T-helper 9 cell (primary cell): ENCODE measurements at regions not wholly inside any gene's neighbourhood (a gene's known extent, or its start where the extent isn't known, plus 50 kb on each side); places are given as distances from the start of the nearest gene placed in this dataset.

Source experiments
- DNase-seq: peaks from one replicate; pipeline ENCODE4 v3.0.0-alpha.2; 2020

DNA sequence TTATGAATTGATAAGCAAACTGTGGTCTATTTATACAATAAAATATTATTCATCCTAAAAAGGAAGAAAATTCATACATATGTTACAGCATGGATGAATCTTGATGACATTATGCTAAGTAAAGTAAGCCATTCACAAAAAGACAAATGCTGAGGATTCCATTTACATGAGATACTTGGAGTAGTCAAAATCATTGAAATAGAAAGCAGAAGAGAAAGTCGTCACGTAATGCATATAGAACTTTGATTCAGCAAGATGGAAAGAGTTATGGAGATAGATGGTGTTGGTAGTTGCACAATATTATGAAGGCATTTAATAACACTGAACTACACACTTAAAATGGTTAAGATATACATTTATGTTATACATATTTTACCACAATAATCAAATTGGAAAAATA, 309.7 kb upstream of the KLF6 start:
- no peak for DNase-seq

DNA sequence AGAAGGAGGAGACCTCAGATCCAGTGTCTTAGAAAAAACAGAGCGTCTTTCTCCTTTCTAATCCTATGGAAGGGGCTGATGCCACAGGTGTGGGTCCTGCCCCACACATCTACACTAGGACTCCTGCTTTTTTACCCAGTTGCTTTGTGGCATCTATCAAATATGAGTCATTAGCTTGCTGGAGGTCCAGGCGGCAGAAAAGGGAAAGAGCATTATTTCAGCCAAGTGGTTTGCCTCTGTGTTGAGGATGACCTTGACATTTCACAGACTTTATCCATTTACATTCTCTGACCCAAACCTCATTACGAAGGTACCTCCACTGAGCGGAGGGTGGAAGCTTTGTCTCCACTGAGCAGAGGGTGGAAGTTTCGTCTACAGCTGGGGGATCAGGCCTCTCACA, 308.4 kb upstream of the KLF6 start:
- no peak for DNase-seq

DNA sequence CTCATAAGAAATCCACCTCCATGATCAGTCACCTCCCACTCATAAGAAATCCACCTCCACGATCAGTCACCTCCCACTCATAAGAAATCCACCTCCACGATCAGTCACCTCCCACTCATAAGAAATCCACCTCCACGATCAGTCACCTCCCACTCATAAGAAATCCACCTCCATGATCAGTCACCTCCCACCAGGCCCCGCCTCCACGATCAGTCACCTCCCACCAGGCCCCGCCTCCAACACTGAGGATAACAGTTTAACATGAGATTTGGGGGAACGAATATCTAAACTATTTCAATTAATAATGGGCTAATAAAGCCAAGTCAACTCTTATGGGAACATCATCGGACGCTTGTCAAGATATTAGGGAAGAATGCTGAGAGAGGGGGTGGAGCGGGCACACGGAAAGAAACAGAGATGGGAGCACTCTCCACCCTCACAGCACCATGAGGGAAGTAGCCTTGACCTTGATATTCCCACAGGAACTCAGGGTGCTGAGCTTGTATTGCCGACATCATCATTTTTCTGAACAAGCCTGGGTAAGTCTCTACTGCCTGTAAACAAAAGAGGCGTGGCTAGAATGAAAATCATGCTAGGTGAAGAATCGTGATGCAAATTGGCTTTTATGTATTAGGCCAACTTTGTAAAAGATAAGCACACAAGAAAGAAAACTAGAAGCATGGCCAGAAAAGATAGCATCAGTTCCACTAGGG, 303.5 kb upstream of the KLF6 start:
- no peak for DNase-seq

DNA sequence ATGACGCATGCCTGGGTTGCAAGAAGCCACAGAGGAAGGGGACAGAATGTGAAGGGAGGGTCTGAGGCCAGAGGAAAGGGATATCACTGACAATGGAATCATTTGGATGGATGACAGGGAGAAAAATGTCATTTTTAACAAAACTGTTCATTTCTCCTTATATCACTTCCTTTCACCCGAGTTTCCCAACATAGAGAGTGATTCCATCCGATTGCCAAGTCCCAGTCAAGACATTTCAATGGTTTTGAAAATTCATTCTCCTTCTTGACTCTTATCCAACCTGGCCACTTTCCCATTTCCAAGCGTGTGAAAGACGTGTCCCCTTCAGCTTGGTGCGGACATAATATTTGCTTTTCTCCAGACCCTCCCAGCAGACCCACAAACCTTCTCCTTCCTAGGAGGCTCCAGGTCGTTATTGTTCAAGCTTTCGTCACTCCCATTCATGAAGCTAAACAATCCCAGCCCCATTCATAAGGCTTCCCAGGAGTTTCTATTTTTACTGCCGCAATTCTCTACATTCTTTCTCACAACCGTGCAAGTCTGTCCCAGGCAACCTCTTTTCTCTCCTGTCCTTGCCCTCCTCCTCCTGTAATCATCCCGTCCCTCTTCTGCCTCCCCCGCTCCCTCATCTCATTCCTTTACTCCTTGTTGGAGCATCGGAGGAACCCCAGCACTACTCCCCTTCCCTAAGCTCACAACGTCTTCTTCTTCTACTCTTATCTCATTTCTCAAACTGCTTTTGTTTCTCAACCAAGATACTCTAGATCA, 301.3 kb upstream of the KLF6 start:
- DNase-seq, result no peak

DNA sequence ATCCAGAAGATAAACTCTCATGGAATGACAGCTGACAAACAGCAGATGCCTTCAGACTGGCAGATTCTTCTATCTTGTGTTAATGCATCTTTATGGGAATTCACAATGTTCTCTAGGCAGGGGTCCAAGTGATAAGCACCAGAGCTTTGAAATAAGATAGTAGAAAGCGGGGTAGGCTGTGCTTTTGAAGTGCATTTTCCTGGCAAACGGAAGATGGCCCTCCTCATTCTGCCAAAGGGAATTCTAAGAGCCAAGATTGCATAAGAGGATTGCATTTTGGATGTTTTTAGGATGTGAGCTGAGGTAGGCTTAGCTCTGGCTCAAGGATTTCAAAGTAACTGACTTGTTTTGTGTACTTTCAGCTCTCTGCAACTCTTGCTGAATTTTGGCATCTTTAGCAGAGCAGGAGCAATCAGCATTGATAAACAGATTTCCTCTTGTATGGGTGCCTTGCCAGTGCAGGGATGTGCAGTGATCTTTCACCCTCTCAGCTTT, 298.5 kb upstream of the KLF6 start:
- no peak for DNase-seq

DNA sequence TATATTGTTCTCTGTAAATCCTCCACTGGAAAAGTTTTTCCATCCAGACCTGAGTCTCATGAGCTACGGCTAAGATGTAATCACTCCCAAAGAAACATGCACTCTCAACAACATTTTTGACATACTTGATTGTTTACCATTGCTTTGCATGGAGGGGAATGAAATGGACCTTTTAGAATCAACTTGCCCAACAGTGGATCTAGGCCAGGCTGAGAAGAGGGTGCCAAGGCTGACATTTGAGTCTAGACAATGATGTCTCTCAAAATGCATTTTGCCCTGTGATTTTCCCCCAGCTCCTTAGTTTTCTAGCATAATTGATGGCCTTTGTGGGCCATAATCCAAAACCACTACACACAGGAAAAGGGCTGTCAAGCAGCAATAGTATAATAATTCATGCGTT, 297.9 kb upstream of the KLF6 start:
- DNase-seq, result no peak

DNA sequence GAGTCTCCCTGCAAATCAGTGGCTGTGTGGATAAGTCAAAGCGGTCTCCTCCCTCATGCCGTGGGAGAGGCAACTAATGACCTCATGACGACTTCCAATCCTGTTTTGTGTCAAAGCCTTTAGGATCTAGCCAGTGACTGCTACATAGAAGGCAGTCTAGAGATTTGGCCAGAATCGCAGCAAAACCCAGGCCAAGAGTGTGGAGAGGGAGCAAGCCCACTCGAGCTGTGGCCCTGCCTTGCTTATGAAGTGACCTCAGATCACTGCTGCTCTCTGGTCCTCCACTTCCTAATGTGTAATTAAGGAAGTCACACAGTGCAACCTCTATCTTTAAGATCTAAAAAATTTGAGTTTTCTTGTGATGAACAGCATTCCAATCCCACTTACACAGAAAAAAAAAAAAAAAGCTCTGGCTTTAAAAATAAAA, 296.7 kb upstream of the KLF6 start:
- no peak for DNase-seq

DNA sequence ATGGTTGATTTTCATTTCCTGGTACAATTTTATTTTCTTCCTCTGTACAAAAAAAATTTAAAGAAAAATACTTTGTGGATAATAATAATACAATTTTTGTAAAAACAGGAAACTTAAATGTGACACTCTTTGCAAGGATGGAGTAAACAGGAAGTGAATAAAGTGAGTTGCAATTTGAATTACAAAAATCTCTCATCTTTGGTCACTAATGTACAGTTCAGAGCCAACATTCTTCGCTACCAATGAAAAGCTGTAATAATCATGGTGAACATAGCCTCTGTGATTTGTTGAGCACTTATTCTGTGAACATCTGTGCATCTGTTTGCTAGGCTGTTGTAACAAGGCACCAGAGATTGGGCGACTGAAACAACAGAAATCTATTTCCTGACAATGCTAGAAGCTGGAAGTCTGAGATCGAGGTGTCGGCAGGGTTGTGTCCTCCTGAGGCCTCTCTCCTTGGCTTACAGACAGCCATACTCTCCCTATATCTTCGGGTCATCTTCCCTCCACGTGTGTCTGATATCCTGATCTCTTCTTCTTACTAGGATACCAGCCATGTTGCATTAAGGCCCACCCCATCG, 295.3 kb upstream of the KLF6 start:
- DNase-seq, result no peak

DNA sequence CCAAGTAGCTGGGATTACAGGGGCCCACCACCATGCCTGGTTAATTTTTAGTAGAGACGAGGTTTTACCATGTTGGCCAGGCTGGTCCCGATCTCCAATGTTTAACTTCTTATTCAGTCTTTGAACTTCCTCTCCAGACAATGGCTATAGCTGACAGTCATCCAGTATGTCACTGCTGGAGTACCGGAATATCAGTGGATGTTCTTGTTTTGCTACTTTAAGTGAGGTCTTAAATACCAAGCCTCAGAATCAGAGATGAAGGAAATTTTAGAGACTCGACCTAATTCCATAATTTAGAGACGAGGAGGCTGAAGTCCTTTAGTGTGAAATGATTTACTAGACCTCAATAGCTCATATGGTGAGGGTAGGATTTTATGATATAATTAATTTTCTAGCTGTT, 294.8 kb upstream of the KLF6 start:
- DNase-seq, result no peak

DNA sequence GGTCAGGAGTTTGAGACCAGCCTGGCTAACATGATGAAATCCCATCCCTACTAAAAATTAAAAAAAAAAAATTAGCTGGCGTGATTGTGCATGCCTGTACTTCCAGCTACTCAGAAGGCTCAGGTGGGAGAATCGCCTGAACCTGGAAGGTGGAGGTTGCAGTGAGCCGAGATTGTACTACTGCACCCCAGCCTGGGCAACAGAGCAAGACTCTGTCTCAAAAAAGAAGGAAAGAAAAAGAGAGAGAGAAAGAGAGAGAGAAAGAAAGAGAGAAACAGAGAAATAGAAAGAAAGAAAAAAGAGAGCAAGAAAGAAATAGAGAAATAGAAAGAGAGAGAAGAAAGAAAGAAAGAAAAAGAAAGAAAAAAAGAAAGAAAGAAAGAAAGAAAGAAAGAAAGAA, 292.8 kb upstream of the KLF6 start:
- DNase-seq, result no peak

DNA sequence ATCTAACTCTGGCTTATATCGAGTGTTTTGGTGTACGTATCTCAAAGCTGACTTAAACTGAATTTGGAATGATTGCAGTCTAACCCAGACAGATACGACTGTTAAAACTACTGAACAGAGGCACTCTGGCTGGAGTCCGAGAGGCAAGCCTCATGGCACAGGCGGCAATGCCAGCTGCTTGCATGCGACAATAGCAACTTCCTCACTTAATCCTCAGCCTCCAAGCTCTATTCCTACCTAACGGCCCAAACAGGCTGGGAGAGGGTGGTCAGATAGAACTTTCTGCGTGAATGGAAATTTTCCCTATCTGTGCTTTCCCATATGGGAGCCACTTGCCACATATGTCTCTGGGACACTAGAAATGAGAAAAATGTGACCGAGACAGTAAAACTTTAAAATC, 292.0 kb upstream of the KLF6 start:
- DNase-seq, result no peak

DNA sequence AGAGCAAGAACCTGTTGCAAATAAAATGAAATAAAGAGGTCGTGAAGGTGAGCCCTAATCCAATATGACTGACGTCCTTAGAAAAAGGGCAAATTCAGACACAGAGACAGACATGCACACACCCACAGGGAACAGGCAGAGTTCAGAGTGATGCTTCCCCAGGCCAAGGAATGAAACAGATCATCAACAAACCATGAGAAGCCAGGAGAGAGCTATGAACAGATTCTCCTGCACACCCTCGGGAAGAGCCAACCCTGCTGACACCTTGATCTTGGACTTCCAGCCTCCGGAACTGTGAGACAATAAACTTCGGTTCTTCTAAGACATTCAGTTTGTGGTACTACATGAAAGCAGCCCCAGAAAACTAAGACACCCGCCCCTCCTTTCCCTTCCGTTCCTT, 290.4 kb upstream of the KLF6 start:
- DNase-seq, result no peak

DNA sequence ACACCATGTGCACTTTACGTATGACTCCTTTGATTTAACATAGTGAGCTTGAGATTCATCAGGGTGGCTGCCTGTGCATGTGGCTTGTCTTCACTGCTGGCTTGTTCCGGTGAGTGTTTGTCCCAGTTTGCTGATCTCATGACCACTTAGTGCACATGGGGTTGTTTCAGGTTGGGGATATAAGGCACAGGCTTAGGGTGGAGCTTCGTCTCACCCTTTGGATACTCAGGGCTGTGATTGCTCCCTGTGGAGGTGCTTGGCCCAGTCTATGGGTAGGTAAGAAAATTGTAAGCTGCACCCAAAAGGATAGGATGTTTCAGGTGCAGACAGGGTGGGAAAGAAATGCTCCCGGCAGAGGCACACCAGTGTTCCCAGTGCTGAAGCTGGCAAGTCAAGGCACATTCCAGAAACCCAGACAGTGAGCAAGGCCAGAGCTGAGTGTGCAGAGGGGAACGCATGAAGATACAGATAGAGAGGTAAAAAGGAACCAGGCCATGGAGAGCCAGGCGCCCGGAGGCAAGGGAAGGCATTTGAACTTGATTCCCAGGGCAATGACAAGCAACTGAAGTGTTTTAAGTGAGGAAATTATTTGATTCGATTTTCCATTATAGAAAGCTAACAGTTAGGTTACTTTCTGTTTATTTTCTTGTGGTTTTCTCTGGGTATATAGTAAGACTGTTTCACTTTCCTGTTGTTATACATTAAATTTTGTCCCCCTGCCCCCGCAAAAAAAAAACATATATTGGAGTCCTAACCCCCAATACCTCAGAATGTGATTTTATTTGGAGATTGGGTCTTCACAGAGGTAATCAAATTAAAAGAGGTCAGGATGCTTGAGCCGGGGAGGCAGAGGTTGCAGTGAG, 289.8 kb upstream of the KLF6 start:
- DNase-seq, result no peak

DNA sequence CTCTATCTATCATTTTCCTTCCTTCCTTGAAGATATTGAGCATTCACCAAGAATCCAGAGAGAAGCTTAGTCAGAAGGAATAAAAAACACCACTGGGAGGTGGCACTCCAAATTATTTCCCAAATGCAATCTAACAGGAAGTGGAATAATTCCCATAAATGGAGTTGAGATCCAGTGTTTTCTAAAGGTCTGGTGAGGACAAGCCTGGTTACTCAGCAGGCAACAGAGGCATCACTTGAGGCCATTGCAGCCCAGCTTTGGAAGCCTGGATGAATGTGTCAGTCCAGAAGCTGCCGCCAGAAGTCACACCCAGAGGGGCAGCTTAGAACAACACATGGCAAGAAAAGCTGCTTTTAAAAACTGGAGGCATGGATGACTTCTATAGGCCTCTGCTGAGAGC, 288.9 kb upstream of the KLF6 start:
- no peak for DNase-seq

DNA sequence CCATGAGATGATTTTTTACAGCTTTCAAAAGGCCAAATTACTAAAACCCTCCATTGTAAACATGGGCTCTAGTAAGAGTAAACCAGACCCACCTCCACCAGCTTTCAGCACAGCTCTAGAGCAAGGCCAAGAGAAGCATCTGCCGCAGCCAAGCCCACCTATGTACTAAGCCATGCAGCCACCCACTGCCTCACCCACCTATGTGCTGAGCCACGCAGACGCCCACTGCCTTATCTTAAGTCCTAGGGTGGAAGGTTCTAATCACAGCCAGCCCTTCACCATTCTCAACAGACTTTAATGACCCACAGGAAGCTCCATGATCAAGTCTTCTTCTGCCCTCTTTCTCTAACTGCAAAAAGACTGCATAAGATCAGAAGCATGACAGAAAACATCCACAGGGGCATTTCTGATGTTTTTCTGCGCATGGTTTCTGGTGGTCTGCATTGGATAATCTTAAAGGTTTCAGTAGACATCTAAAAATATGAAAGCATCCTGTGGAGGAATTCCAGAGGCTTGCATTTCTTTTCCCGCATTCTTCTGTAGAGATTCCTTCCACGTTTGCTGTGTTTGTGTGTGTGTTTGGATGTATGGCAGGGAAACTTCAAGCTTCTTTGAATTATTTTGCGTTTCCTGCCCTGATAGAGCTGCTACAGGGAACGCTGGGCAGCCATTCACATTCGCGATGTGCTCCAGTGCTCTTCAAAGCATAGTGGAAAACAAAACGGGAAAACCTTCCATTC, 286.1 kb upstream of the KLF6 start:
- DNase-seq, result no peak

DNA sequence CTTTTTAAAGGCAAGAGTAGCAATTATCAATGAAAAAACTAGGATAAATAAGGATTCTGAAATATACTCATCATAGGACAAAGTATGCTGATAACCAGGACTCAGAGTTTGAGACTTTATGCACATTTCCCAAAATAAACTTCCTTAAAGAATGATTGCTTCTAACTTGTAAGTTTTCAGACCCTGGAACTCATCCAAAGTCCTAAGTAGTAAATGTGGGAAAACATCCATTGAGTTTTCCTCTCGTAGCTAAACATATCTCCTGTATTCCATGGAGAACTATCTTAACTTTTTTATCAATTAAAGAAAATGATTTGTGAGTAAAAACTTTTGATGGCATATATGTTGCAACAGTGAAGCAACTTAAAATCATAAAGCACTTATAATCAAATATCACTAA, 285.2 kb upstream of the KLF6 start:
- DNase-seq, result no peak

DNA sequence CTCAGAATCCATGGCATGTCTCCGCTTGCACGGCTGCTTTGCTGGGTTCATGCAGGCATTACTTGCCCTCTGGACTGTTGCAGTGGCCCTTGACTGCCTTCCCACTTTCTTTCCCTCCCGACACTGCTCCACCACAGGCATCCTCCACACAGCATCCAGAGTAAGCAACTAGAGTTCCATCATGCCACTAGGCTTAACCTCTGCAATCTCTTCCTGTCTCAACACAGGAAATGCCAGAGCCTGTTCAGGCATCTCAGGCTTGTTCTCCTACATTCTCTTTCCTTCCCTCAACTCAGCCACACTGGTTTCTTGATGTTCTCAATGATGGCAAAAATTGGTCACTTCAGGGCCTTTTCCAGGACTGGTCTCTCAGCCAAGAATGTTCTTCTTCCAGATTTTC, 284.5 kb upstream of the KLF6 start:
- no peak for DNase-seq

DNA sequence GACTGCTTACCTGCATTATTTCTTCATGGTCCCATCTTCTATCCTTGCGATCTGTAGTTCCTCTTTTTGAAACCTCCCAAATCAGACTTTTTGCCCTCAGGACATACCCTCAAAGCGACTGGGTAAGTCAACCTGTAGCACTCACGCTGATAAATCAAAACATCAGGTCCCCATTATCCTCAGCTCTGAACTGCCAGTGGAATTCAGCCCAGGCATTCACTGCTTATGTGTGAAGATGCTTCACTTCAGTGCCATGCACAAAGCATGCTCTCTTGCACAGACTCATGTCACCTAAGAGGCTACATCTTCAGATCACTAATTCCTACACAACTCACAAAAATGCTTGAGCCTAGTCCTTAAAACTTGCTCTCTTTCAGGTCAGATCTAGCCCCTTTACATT, 283.6 kb upstream of the KLF6 start:
- DNase-seq, result no peak

DNA sequence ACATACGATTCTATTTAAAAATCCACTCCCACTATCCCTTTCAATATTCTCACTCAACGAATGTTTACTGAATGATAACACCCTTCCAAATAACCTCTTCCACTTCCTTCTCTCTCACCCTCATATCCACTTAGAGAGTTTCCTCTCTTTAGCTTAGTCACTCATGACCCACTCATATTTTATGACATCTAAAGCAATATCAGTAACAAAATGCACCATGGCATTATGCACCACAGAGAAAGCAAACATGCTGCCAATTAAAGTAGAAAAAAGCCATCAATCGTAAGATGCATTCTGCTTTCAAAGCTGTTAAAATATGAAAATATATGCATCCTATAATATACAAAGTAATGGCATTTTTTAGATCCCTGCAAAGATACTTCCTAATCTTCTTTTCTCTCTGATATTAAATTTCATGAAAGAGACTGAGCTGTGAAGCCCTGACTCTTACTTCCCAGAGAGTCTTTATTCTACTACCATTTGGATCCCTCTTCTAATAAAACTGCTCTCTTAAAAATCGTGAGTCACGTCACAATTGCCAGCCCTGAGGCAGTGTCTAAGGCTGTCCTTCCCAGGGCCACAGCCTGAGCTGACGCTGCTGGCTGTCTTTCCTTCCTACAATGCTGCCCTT, 283.0 kb upstream of the KLF6 start:
- no peak for DNase-seq

DNA sequence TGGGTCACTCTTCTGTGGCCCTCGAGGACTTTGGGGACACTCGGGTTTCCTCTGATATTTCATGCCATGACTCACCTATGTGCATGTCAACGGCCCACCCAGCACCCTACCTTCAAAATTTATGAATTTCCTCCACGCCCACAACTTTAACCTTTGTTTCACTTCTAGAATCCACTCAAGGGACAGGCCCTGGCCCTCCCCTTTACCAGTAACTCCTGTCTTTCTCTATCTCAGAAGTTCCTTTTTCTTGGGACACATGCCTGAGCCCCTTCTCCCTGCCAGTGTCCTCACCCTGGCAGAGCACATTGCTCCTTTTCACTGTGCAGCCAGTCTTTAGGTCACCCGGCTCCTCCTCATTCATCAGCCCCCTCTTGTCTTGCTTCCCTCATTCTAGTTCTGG, 282.5 kb upstream of the KLF6 start:
- no peak for DNase-seq

DNA sequence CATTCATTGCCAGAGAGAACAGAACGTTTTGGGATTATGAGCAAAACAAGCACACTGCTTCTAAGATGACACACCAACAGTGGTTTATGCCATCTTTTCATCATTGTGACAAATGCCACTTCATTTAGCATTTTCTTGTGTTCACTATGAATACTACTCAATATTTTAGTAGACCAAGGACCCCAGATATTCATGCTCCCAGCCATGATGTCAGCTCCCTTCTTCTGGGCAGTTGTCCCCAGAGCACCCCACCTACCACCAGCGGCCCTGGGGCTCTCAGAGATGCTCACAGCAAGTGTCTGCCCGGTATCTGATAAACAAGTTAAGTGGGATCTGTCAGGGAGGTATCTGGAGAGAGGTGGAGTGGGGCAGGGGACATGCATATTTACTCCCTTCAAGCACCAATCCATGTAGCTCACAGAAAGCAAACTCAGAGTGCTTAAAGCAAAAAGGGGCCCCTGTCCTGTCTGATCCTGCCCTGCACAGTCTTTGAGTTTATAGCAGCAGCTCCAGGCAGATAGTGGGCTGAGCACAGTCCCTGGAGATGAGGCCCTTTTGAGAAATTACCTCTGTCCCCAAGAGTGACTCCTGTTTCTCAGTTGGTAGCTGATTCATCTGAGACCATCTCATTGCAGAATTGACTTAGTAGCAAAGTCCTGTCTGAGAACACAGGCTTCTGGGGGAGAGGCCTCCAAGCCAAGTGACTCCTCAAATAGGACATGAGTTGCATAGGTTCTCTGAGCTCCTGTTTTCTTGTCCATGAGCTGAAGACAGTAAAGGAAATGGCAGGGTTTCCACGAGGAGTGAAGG, 281.8 kb upstream of the KLF6 start:
- no peak for DNase-seq
